ENCODE measurements at regions not wholly inside any gene's neighbourhood (a gene's known extent, or its start where the extent isn't known, plus 50 kb on each side); places are given as distances from the start of the nearest gene placed in this dataset.
"Not testable (repeated sequence)": the region's sequence is repeated elsewhere in the genome, so short reads cannot be mapped to it uniquely, and the experiment has no call there.

DNA sequence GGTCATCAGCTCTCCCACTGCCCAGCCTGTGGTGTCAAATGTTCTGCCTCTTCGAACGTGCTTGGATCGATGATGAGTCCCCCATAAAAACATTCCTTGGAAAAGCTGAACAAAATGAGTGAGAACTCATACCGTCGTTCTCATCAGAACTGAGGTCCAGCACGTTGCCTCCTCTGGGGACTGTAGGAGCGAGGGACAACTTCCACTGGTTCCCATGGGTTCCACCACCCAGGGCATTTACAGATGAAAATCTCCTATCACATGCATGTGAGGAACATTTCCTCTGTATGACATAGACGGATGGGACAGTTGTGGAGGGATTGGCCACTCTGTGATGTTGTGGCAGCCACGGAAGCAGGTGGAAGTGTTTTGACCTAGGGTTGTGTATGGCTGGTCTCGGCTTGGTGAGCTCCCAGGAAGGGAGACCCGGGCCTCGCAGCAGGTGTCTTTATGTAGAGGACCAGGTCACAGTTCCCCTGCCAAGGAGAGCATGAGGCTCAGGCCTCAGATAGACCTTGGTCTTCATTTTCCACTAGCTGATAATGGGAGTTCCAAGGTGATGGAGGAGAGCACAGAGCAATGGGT lies 113.0 kb downstream of the SNRPN start:
- DNase-seq: no peak

DNA sequence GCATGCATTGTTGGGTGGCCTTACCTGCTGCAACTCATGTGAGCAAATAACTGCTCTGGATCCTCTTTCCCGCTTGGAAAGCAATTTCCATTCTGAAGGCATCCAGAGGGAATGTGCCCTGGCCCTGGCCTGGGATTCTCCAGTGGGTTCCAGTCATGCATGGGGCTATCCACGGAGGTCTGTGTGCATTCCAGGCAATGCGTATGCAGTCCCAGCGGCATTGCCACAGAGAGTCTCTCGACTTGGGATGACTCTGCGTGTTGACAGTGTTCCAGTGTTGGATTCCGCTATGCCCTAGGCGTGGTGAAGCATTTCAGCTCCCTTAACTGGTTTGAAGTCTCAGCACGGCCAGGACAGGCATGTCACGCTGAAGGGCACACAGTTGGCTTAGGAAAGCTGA lies 113.9 kb downstream of the SNRPN start:
- DNase-seq: no peak

DNA sequence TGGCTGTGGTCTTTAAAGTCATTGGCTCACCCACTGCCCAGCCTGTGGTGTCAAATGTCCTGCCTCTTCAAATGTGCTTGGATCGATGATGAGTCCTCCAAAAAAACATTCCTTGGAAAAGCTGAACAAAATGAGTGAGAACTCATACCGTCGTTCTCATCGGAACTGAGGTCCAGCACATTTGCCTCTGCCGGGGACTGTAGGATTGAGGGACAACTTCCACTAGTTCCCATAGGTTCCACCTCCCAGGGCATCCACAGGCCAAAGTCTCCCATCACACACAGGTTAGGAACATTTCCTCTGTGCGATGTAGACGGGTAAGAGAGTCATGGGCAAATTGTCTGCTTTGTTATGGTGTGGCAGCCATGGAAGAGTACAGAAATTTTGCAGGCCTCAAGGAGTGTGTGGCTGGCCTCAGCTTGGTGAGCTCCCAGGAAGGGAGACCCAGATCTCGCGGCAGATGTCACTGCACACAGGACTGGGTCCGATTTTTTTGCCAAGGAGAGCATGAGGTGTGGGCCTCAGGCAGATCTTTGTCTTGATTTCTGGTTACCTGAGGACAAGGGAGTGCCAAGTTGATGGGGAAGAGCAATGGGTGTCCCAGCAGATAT lies 115.7 kb downstream of the SNRPN start:
- no peak for DNase-seq

GRCh38 chr15:25072857-25073476 lies 118.2 kb downstream of the SNRPN start:
- DNase-seq: no peak

- DNase-seq: peak; percentile 19
These were observed 132.3 kb downstream of the SNRPN start for GRCh38 chr15:25087137-25087536.

GRCh38 chr15:25088261-25088790 lies 133.5 kb downstream of the SNRPN start:
- peak; percentile 9 for DNase-seq

DNA sequence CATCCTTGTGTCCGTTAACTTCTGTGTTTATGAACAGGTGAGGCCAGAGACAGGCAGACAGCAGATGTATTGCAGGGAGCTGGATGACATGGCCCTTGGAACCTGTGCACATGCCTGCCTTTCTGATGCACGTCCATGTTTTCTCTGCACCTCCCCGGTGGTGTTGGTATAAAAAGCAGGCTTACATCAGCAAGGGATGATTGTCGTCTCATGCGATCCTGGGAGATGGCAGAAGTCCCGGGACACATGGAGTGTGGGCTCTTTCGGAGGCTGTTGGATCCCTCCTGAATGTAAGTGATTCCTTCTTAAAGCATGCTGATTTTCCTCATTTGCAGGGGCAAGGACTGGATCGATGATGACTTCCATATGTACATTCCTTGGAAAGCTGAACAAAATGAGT lies 134.8 kb downstream of the SNRPN start:
- peak; percentile 21 for DNase-seq

- peak; percentile 35 for DNase-seq
These were observed 135.4 kb downstream of the SNRPN start for GRCh38 chr15:25090073-25090733.

- DNase-seq: peak; percentile 9
These were observed 136.8 kb downstream of the SNRPN start for GRCh38 chr15:25091421-25092158.

DNA sequence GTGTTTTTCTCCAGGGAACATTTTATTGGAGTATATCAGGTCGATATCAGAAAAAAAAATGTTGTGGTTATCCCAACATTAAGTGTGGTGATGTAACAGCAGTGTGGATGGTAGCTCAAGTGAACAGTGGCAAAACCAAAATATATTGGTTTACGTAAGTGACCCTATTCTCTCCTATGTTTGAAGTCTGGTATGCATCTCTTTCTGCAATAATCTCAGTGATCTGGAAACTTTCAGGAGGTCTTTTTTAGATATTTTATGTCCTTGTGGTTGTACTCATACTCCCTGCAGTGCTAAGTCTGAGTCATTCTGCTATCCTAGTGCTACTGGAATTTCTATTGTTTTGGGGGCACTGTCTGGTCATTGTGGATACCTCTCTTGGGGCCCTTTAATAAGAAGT lies 137.9 kb downstream of the SNRPN start:
- no peak for DNase-seq

- DNase-seq: no peak
These were observed 138.8 kb downstream of the SNRPN start for GRCh38 chr15:25093455-25094029.

DNA sequence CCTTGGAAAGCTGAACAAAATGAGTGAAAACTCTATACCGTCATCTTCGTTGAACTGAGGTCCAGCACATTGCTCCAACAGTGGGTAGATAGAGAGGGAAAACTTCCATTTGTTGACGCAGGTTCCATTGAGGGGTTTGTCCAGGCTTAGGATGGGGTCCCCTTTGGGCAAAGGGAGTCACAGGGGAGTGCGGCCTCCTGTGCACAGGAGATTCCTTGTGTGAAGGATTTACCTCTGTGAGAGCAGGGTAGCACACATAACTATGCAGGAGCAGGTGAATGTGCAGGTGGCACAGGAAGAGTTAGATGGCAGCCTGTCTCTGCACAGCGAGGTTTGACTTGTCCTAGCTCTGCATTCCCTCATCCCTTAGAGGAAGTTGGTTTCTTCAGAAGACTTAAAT lies 139.3 kb downstream of the SNRPN start:
- DNase-seq: no peak

- DNase-seq: no peak
These were observed 139.7 kb downstream of the SNRPN start for GRCh38 chr15:25094519-25094918.

DNA sequence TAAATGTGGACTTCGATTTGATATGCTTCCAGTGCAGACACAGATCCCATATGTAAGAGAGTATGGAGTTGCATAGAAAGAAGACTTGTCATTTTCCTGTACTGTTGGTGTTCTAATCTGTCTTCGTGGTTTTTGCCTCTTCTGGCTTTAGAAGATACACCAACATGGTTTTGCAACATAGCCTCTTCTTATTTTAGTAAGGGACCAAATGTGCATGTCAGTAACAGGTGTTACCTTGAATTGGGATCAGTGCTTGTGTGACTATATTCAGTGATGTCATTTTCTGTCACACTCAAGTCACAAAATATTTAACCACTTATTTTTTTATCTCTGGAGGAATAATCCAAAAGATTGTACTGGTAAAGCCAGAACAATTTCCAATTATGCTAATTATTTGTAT lies 140.4 kb downstream of the SNRPN start:
- DNase-seq: no peak

DNA sequence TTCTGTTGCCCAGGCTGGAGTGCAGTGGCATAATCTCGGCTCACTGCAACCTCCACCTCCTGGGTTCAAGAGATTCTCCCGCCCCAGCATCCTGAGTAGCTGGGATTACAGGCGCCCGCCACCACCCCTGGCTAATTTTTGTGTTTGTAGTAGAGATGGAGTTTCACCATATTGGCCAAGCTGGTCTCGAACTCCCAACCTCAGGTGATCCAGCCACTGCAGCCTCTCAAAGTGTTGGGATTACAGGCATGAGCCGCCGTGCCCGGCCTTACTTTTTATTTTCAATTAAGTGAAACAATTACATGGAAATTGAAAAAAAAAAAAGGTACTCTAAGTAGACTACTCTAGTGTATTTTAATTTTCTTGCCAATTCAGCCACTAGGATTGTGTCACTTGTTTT lies 145.2 kb downstream of the SNRPN start:
- not testable (repeated sequence) for DNase-seq

DNA sequence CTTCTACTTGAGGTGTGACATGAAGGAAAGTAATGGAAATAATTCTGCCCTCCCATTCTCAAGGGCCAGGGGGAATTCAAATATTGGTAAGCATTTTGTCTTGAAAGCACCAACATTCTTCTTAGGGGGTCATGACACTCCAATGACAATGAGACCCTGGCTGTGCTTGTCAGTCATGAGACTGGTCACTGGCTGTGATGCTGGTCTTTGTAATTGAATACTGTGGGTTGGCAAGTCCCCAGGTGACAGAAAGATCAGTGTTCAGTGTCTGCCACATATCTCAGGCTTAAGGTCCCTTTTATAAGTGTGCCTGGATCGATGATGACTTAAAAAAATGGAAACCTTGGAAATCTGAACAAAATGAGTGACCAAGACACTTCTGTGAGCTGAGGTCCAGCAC lies 151.4 kb downstream of the SNRPN start:
- DNase-seq: no peak

GRCh38 chr15:25133804-25134203 lies 179.0 kb downstream of the SNRPN start:
- no peak for DNase-seq

DNA sequence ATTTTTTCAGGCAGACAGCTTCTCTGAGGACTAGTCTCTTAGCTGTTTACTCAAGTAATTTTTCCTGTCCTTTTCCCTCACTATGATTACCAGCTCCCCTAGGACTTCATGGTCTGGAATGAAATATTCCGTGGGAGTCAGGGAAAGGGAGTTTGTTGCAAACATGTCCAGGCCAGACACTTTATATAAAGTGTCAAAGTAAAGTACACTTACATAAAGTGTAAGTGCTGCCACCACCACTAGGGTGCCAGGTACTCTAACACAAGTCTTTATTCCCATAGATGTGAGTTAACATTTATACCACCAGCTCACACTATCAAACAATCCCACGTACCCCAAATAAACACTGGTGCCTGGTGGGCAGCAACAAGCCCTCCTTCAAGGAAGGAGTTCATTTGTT lies 179.8 kb downstream of the SNRPN start:
- DNase-seq: no peak

DNA sequence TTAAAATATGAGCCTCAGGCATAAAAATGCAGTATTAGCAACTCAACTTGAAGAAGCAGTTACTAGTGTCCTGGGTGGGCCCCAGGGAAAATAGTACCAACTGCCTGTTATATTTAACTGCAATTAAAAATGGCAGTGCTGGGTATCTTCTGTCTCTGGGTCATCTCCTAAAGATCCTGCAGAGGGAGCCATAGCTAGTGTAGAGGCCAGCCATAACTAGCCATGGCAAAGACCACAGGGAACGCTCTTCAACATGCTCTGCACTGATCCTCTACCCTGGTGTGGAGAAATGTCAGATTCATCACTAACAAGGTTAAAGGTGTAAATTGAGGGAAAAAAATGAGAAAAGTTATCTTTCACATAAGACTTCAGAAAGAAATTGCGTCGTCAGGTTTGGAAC lies 181.3 kb downstream of the SNRPN start:
- DNase-seq: no peak

GRCh38 chr15:25137013-25137412 lies 182.2 kb downstream of the SNRPN start:
- no peak for DNase-seq

DNA sequence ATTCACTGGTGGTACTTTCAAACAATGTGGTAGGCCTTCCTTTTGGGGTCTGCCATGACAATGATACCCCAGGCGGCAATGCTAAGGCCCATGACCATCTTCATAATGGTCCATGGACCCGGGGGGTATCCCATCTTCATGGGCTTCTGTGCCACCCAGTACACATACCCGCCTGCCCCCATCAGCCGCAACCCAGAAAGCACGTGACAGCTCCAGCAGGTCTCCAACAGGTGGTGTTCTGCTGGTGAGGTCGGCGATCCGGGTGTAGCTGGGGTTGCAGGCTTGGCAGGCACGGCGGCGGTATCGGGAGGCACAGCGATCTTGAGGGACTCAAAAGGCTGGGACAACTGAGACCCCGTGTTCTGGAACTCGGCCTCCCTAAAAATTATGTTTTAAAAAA lies 214.5 kb downstream of the SNRPN start:
- no peak for DNase-seq

DNA sequence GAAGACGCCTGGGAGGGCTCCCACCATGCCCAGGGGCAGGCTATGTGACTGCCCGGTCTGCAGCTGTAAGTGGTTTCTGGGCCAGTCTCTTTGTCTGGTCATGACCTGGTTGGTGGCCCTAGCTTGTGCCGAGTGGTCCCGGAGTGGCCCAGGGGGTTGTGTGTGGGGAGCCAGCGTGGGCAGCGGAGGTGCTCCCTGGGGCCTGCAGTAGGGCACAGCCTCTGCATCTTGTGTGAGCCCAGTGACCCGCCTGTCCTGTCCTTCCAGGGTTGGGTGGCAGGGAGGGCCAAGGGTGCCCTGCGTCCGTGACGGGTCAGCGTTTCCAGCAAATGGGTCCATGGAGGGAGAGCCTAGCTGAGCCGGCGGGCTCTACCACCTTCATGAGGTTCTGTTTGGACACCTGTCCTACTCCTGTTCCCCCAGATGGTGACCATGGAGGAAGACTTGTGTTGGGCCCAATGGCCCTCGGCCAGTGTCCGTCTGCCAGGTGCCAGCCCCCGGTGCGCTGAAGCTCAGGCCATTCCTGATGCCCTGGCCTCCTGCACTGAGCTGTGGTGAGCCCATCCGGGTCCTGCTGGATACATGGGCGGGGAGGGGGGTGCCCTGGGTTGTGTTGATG lies 215.4 kb downstream of the SNRPN start:
- DNase-seq: peak; percentile 42

DNA sequence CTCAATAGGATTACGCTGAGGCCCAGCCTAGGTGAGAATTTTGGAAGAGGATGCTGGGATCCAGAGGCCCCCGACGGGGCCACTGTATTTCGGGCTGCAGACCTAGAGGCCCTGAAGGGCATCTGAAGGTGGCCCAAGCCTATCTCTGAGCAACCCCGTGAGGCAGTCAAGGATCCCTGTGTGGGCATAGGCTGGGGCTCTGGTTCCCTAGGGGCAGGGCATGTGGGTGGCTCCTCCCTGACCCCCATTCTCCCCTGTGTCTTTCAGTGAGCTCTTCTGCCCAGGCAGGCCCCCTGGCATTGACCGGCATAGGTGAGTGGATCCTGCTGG lies 216.0 kb downstream of the SNRPN start:
- DNase-seq: no peak
